ENCODE measurements at regions not wholly inside any gene's neighbourhood (a gene's known extent, or its start where the extent isn't known, plus 50 kb on each side); places are given as distances from the start of the nearest gene placed in this dataset.
"Not testable (repeated sequence)": the region's sequence is repeated elsewhere in the genome, so short reads cannot be mapped to it uniquely, and the experiment has no call there.

DNA sequence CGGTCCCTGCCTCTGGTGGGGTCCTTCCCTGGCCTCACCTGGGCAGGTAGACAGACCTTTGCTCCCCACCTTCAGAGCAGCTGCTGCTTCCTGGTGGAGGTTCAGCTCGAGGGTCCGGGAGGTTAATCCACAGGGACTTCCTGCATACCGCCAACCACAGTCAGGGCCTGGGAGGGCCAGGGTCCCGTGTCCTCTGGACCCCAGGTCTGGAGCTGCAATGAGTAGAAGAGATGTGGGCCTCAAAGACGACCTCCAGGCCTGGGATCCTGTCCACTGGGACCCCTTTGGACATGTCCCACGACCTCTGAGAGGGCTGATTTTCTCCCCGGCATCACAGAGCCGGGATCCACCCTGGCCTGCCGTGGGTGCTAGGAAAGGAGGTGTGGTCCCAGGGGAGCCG lies 223.3 kb upstream of the TCERG1L start:
- no peak for DNase-seq

DNA sequence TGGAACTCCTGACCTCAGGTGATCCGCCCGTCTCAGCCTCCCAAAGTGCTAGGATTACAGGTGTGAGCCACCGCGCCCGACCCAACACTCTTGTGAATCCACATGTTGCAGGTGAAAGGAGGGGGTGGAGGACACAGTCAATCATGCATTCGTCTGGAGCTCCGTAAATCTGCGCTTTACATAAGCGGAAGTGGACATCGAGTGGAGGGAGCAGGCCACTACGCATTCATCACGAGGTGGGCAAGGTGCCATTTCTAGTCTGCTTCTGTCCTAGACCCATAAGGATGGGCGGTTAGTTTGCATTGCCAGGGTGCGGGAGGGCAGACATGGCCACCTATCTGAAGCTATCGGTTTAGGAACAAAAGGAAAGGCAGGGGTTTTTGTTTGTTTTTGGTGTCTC lies 225.2 kb upstream of the TCERG1L start:
- no peak for DNase-seq

DNA sequence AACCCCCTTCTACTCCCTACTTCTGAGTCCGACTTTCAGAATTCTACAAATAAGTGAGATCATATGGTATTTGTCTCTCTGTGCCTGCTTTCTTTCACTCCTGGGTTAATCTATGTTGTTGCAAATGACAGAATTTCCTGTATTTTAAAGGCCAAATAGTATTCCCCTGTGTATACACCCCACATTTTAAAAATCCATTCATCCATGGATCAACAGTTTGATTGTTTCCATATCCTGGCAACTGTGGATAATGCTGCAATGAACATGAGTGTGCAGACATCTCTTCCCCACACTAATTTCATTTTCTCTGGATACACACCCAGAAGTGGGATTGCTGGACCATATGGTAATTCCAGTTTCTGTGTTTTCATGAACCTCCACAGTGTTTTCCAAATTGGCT lies 225.8 kb upstream of the TCERG1L start:
- DNase-seq: no peak

DNA sequence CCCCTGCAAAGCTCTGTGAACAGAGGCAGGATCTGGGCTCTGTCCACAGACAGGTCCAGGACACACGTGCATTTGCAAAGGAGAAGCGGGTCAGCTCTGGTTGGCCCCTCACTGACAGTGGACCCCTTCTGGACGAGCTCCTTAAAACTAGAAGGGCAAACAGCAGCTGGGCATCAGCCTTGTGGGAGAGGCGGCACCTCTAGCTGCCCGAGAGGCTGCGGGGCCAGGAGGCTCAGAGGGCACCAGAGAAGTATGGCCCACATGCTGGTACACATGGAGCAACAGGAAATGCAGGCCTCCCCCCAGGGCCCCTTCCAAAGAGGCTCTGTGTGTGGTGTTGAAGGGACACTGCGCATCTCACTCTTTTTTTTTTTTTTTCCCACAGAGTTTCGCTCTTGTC lies 233.0 kb upstream of the TCERG1L start:
- no peak for DNase-seq

DNA sequence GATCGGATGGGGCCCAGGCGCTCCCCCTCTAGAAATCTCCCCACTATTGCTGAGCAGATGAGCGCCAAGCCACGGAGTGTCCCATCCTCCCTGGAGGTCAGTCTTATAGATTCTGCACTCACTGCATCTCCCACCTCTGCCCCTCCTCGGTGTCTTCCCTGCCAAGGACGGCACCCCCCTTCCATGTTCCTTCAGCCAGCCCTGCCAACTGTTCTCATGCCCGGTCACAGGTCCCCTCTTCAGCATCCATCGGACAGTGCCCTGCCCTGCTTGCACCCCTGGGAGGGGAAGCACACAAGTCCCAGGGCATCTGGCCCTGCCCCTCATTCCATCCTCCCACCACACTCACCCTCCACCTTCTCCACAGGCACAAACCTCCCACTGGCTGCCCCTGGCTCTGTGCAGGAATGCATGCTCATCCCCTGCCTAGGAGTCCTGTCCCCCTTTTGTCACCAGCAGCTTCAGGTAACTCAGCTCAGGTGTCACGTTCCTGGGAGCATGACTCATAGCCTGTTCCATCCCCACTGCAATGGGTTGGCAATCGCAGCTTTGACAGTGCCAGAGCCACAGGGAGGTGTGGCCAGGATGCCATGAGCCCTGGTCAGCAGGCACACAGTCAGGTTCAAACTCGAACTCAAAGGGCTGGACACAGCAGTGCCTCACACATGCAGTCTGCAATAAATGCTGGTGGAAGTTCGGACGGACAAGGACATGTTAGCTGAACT lies 234.7 kb upstream of the TCERG1L start:
- no peak for DNase-seq

DNA sequence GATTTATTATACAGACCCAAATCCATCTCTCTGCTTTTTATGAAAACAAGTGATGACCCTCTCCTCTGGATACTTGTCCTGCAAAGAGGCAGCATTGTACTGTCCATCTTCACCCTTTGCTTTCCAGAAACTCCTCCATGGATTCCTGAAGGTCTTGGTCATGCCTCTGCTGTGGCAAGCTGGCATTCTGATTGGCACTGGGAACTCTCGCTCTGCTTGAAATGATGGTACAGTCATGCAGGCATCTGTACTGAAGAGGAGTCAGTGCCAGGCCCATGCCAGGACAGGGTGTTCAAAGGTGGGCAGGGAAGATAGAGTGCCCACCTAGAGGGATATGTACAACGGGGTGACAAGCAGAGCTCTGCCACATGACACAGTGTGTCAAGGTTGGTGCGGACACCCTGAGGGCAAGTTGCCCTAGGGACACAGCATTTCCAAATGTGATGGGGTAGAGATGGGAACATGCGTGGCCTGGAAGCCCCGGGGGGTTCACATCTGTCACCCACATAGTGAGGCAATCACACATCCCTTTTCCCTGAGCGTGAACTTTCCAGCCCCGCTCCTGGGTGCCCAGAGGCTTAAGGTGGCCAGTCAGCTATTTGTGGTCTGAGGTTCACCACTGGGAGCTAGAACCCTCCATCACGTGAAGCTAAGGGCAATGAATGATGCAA lies 235.7 kb upstream of the TCERG1L start:
- DNase-seq: no peak

DNA sequence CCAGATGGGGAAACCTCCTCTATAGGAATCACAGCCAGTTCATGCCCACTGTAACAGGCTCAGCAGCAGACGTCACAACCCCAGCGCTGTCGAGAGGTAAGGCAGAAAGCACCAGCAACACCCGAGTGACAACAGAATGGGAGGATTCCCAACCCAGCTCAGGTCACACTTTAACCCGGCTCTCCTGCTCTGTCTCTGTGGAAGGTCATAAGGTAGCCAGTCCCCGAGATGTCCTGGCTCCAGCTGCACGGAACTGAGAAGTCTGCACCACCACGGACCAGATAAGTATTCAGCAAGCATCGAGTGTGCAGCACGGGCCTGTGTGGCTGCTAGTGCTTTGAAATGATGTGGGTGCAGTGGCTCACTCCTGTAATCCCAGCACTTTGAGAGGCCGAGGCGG lies 236.7 kb upstream of the TCERG1L start:
- DNase-seq: no peak

DNA sequence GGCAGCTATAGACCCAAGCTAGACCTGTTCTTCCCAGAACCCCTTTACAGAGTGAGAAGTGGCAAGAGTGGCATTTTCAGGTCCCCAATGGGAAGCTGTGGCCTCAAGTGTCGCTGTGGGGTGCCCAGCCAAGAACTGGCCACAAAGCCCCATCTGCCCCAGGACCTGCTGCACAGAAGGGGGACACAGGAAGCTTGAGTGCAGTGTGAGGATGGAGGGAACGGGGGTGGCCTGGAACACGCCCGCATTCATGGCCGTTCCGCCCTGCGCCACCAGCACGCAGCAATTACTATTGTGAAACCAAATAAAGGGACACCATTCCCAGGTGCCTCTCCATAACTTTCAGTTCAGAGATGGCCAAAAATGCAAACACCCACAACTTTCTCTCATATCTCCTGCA lies 237.6 kb upstream of the TCERG1L start:
- no peak for DNase-seq

DNA sequence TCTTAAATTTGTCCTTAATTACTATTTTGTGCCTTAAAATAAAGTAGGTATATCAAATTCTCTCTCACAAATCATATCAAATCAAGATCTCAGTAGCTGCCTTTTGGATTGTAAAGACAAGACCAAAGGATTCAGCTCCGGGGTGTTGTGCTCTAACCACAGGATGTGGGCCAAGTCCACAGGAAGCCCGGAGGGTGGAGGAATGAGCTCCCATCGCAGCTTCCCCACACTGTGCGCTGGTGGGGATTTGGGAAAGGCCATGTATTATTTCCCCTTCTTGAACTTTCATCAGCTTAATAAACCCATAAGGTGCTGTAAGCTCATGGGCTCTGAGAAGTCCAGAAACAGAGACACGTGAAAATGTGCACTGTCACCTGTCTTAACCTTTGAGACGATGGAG lies 241.6 kb upstream of the TCERG1L start:
- no peak for DNase-seq

DNA sequence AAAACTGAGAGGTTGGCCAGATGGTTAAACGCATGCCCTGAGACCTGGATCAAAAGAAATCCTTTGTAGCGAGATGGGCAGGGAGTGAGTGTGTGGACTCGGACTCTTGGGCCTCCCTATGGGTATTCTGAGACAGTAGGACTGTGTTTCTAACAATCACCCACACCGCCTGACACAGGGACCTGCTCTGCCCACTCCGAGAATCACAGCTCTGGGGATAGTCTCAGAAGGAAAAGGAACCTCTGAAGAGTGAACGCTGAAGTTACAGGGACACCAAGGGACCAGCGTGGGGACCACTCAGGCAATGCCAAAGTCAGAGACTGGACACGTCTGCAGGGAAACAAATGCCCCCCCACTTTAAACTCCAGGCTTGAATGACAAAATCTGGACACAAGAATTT lies 242.1 kb upstream of the TCERG1L start:
- DNase-seq: no peak

DNA sequence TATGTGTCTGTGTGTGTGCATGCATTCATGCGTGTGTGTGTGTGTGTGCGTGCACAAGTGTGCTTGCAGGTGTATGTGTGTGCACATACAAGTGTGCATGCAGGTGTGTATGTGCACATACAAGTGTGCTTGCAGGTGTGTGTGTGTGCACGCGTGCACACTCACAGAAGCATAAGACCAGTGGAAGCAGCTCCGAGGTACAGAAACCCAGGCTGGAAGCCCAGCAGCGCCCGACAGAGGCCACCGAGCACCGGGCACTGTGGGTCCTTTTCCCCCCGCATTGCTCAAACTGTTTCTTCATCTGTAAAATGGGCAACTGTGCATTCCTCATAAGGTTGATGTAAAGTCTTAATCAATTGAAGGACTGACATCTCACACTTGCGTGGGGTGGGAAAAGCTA lies 243.3 kb upstream of the TCERG1L start:
- DNase-seq: no peak

DNA sequence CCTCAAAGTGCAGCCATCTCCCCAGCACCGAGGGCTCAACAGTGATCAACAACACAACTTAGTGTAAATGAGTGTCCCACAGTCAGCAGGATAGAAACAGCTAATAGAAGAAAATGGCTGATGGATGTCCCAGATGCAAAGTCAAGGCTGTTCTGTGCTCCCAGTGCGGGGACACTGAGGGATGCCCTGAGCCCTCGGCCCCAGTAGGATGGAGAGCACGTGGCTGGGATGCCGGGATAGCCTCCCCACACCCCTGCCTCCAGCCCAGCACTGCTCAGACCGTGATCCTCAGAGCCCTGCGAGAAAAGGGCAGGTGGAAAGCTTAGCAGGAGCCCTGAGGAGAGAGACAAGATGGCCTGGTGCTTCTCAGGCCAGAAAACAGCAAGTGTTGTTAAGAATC lies 243.9 kb upstream of the TCERG1L start:
- no peak for DNase-seq

DNA sequence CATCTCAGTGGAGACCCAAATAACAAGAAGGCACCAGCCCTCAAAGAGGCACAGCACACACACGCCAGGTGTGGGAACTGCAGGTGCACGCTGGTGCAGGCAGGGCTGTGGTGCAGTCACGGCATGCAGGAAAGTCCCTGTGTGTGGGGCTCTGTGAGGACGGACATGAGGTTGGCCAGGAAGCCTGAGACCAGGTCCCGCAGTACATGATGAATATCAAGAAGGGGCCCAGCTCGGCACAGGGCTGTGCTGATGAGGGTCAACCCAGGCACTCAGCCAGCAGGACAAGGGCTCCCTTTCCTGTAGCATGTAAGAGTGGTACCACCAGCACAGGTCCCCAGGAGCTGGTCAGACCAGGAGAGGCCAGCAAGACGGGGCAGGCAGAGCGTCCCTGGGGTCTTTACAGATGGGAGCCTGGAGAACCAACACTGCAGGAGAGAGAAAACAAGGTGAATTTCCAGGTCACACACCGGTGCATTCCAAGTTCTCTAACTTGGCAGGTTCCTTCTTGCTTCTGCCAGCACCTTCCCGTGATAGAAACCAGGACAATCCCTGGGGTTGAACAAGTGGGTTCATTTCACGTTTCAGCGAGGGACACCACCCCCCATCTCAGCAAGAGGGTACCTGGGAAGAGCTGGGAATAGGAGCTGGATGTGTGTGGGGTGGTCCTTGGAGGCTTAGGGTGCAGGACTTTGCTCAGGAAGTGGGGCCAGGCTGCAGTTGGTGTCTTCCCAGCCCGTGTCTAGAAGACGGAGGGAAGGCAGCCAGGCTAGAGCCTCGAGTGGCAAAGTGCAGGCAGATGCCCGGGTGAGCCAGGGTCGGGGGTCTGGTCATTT lies 244.8 kb upstream of the TCERG1L start:
- DNase-seq: no peak

DNA sequence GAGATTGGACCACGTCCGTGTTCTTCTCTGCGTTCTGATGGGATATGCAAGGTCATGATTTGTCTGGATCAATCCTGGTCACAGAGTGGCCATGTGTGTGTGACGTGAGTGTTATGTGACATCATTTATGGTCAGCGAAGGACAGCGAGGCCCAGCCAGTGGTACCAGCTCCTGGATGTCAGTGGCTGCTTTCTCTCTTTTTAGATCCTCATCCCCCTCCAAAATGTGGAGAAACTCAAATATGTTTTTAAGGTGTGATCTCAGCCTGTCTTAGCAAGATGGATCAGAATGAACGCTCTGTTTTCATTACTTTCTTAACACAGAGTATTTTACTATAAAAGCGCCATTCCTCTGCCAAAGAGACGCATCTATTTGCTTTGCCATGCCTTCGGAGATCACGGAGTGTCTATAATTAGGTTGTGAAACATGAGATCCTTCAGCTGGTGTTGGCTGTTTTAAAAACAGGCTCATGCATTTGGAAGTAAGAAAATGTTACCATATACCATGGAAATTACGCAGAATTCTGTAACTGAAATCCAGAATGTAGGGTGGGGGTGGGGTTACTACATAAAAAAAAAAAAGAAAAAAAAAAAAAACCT lies 245.5 kb upstream of the TCERG1L start:
- DNase-seq: no peak

DNA sequence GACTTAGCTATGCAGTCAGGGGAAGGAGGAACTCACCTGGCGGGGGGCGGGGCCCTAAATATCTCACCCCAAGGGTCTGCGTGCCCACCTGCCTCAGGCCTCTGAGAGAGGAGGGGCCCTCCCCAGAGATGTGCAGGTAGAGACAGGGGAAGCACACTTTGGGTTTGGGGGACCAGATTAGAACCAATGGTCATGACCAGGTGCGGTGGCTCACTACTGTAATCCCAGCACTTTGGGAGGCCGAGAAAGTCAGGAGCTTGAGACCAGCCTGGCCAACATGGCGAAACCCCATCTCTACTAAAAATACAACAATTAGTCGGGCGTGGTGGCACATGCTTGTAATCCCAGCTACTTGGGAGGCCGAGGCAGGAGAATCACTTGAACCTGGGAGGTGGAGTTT lies 246.4 kb upstream of the TCERG1L start:
- not testable (repeated sequence) for DNase-seq

DNA sequence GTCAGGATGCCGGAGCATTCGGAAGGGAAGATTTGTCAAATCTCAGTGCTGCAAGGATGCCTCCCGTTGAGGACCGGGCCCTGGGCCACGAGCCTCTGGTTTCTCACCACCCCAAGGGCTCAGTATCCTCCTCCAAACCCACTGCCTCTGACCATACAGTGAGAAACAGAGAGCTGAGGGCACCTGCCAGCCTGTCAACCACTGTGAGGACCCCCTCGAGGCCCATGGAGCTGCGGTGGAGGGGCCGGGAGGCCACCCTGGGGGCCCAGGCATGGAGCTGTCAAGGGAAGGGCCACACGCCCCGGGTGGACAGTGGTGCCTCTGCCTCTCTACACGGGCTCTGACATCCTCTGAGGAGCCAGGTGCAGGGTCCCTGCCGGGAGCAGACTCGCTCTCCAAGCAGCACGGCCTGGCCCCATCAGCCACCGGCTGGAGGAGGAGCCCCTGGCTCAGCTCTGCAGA lies 248.0 kb upstream of the TCERG1L start:
- no peak for DNase-seq

DNA sequence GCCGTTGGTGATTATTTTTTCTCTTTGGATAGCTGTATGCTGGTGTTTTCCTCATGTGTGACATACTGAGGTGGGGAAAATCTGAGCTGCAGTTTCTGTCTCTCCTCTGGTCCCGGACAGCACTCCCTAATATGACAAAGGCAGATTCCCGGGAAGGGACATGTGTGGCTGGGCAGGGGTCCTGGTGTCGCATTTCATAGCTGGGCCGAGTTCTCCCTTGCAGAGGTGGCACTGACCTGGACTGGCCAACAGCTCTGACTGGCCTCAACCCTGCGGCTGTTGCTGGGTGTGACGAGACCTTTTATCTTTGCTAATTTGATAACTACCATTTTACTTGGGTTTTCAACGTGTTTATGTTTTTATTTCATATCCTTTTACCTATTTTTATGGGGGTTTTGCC lies 248.6 kb upstream of the TCERG1L start:
- no peak for DNase-seq

DNA sequence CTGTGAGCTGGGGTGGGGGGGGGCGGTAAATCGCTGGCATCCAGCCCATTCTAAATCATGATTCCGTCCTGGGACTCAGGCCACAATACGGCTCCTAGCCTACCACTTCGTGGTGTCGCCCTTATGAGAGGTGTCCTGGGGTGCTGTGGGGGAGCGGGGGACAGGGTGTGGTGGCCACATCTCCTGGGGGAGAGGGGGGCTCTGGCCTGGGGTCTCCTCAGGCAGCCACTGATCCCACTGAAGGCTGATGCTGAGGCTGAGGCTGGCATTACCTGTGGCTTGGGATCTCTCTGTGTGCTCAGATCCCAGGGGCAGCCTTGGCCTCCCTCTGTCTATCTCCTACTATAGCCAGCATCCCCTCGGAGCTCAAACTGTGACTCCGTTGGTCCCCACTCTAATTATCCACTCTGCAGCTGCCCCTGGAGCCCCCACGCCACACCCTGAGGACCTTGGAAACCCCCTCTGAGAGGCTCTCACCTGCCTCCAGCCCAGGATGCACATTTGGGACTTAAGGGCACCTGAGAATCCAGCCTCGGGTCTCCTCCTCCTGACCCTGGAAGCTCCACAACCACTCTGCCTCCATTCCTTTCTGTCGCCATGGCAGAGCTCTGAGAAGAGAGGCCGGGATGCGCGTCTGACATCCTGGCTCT lies 249.3 kb upstream of the TCERG1L start:
- DNase-seq: no peak

DNA sequence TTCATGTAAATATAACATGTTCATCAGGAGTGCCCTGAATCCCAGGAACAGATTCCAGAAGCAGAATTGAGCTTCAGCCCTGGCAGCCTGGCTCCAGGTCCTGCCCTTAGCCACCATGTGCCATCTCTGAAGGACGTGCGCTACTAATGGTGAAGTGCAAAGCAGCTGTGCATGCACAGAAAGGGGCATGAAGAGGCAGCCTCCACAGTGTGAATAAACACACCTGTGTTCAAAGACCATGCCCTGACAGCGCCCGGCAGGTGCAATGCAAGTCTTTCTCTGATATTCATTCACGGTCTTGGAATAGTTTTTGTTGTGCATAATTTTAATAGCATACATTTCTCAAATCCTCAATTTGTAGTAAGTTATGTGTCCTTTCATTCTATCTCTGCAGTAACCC lies 250.4 kb upstream of the TCERG1L start:
- peak; percentile 7 for DNase-seq

DNA sequence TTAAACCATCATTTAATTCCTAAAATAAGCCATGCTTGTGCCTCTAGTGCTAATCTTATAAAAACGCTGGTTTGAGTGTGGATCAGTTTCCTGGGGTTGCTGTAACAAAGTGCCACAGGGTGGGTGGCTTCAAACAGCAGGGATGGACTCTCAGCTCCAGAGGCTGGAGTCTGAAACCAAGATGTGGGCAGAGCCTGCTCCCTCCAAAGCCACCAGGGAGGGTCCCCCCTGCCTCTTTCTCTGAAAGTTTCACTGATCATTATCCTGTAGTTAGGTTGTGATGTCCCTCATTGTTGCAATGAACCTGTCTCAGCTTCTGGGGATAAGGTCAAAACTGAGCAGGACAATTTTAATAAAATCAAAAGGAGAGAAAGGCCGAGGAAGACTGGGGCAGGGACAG lies 251.9 kb upstream of the TCERG1L start:
- DNase-seq: no peak

DNA sequence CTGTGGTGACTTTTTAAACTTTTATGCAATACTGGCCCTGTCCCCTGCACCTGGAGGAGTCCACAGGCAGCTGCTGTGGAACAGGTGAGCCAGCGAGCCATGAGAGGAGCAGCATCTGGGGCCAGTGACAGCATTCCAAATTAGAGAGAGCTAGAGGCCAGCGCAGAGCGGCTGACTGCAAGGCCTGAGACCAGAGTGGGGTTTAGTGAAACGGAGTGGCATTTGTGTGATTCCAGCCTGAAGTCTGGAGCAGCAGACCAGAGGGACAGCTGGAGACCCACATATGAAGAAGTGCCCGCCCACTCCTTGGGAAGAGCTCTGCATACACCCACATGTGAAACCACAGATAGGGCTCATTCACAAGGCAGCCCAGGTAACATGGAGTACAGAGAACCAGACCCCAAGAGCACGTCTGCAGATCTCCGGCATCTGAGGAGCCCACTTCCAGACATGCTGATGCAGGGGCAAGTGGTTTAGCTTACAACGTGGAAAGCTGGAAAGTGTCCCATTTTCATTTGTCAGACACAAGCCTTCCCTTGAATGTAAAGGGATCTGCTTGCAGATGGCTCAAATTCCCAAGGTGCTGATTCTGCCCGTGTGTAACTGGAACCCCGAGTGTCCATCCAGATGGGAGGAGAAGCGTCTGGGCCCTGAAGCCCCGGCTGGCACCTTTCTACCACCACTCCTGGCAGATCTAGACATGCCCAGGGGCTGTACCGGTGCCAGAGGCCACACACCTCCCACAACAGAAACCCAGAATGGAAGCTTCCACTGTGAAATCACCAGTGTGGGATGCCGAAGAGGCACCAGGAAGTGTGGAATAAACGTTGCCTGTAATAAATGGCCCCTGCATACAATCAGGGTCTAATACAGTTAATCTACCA lies 256.0 kb upstream of the TCERG1L start:
- DNase-seq: no peak

DNA sequence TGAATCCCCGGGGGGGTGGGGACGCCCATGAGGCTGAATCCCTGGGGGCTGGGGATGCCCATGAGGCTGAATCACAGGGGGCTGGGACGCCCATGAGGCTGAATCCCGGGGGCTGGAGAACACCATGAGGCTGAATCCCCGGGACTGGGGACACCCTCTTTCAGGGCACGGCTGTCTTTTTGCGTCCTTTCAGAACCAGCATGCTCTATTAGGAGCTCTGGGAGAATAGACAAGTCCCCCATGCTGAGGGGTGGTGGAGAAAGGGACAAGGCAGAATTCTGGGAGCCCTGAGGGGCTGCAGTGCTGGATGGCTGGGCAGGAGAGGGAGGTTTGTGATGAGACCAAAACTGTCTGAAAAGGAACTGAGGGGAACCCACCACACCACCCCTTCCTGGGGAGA lies 257.3 kb upstream of the TCERG1L start:
- no peak for DNase-seq
